Gastroesophageal sphincter (tissue), 4 donors: ENCODE measurements at regions not wholly inside any gene's neighbourhood (a gene's known extent, or its start where the extent isn't known, plus 50 kb on each side); places are given as distances from the start of the nearest gene placed in this dataset.
"Not testable (repeated sequence)": the region's sequence is repeated elsewhere in the genome, so short reads cannot be mapped to it uniquely, and the experiment has no call there.

ENCODE experiments used
- ATAC-seq: fragments of 150-250 bp; one replicate; pipeline ENCODE4 v1.9.1; 2016; ENCODE audit warnings: mild to moderate bottlenecking, moderate library complexity
- H3K27ac ChIP-seq, 4 donors: fragments of 200-600 bp; sonication (generic) in 3 of 4; 1 replicate in 3 of 4; 2 replicates in 1 of 4; pipeline ENCODE4 v1.5.1; 2016 to 2019
- H3K27me3 ChIP-seq: fragments of 200-600 bp; sonication (generic); one replicate; pipeline ENCODE4 v1.5.1; 2019
- H3K36me3 ChIP-seq, 2 donors: fragments of 200-600 bp; sonication (generic); one replicate each; pipeline ENCODE4 v1.5.1; 2019; ENCODE audit warnings: control low read depth in 1 of 2
- H3K4me1 ChIP-seq, 3 donors: fragments of 200-600 bp; sonication (generic); 1 replicate in 2 of 3; 2 replicates in 1 of 3; pipeline ENCODE4 v1.5.1; 2016 to 2019; ENCODE audit warnings: control low read depth in 2 of 3
- H3K4me3 ChIP-seq, 2 donors: fragments of 200-600 bp; sonication (generic); one replicate each; pipeline ENCODE4 v1.5.1; 2019; ENCODE audit warnings: mild to moderate bottlenecking in 1 of 2, moderate library complexity in 1 of 2
- H3K9me3 ChIP-seq, 3 donors: fragments of 200-600 bp; sonication (generic); one replicate each; pipeline ENCODE4 v1.5.1; 2017 to 2019; ENCODE audit warnings: control low read depth in 2 of 3
- CTCF ChIP-seq, 4 experiments: fragments of 200-600 bp in 2 of 4; fragments of 450-650 bp in 2 of 4; sonication (generic) in 1 of 4; IDR thresholded peaks; one replicate each; pipeline ENCODE4 v1.5.1; 2017 to 2019; ENCODE audit warnings: antibody characterized with exemption in 4 of 4, mild to moderate bottlenecking in 2 of 4, moderate library complexity in 2 of 4
- EP300 ChIP-seq: sonication (generic); formaldehyde crosslinking; IDR thresholded peaks from one replicate; pipeline ENCODE4 v1.6.1; 2017; ENCODE audit warnings: antibody characterized with exemption, mild to moderate bottlenecking
- POLR2A ChIP-seq, 2 donors: fragments of 450-650 bp; IDR thresholded peaks; one replicate each; pipeline ENCODE4 v1.6.1; 2017; ENCODE audit warnings: antibody characterized with exemption in 2 of 2, mild to moderate bottlenecking in 2 of 2, moderate library complexity in 1 of 2
- POLR2AphosphoS5 ChIP-seq: sonication (generic); formaldehyde crosslinking; IDR thresholded peaks from one replicate; pipeline ENCODE4 v1.6.1; 2017; ENCODE audit warnings: antibody characterized with exemption
- WGBS, 2 donors: methylation state at CpG; one replicate each; pipeline ENCODE4 v1.1.5; 2018; ENCODE audit warnings: low coverage in 1 of 2; 5-methylcytosine and 5-hydroxymethylcytosine counted together

GRCh38 chr21:36611379-36611778 is 87.5 kb upstream of the SIM2 start:
- no peak overlapping the region for H3K27ac ChIP-seq
- no peak for ATAC-seq
- H3K4me1 ChIP-seq: no peaks in the 10 kb centered on the region
- H3K36me3 ChIP-seq: no peaks in the 10 kb centered on the region
- peaks cover 0 to 49% (median 0%) of the 10 kb centered on the region in 3 donors for H3K9me3 ChIP-seq
- 86 to 91% methylated on average over 5 to 7 of the region's 8 CpGs for WGBS, 2 donors
- peaks cover 54% of the 10 kb centered on the region for H3K27me3 ChIP-seq
- no peak for TF ChIP-seq EP300
- no peak for TF ChIP-seq POLR2A (IDR thresholded peaks at IDR 0.05)
- TF ChIP-seq POLR2AphosphoS5: no peak
- no peak for TF ChIP-seq CTCF (IDR thresholded peaks at IDR 0.05)
- no peak overlapping the region for H3K4me3 ChIP-seq

- TF ChIP-seq CTCF (IDR thresholded peaks at IDR 0.05) (no peak), EP300 (no peak), POLR2A (IDR thresholded peaks at IDR 0.05) (no peak), POLR2AphosphoS5 (no peak)
- no peaks in the 10 kb centered on the region for H3K4me1 ChIP-seq
- H3K27me3 ChIP-seq: peaks cover 47% of the 10 kb centered on the region
- no peaks in the 10 kb centered on the region for H3K36me3 ChIP-seq
- no peak for ATAC-seq
- peaks cover 0 to 58% (median 0%) of the 10 kb centered on the region in 3 donors for H3K9me3 ChIP-seq
- H3K27ac ChIP-seq: no peak overlapping the region
- H3K4me3 ChIP-seq: no peak overlapping the region
- 32 to 60% methylated on average over 6 to 9 of the region's 10 CpGs for WGBS, 2 donors
These were observed 85.9 kb upstream of the SIM2 start for GRCh38 chr21:36613059-36613458.

- no peak overlapping the region for H3K27ac ChIP-seq
- WGBS, 2 donors: 83% methylated on average over 3 of the region's 3 CpGs; no CpG with 5 or more reads in 1 of the 2 donors
- ATAC-seq: no peak
- H3K4me1 ChIP-seq: no peaks in the 10 kb centered on the region
- no peak overlapping the region for H3K4me3 ChIP-seq
- no peaks in the 10 kb centered on the region for H3K36me3 ChIP-seq
- H3K9me3 ChIP-seq: peaks cover 0 to 58% (median 0%) of the 10 kb centered on the region in 3 donors
- no peak for TF ChIP-seq POLR2A (IDR thresholded peaks at IDR 0.05)
- no peak for TF ChIP-seq CTCF (IDR thresholded peaks at IDR 0.05)
- TF ChIP-seq POLR2AphosphoS5: no peak
- TF ChIP-seq EP300: no peak
- peaks cover 47% of the 10 kb centered on the region for H3K27me3 ChIP-seq
These were observed 85.4 kb upstream of the SIM2 start for GRCh38 chr21:36613554-36613953.

DNA sequence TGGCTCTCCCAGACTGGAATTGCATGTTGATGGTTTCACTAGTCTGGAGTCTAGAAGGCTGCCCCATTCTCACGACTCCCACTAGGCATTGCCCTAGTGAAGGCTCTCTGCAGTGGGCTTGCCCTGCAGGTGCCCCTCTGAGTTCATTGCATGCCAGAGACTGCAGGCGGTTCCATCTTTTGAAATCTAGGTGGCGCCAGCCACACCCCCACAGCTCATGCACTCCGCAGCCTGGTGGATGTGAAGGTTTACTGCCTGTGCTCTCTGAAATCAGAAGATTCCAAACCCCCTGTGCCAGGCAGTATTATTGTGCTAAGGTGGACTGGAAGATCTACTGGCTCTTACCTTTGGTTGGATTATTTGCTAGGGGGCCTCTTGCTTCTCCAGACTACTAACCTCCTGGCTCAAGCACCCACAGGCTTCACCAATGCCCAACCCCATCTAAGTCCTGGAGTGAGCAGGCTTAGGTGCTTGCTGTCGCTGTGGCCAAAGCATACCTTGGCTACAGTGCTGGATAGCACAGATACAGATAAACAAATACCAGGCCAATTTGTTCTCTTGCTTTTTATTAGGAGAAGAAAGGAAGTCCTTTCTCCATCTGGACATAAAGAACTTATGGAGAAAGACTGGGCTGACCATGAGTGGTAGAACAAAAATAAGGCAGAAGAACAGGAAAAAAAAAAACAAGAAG is 83.5 kb upstream of the SIM2 start:
- no peak for TF ChIP-seq POLR2AphosphoS5
- no peak for TF ChIP-seq EP300
- TF ChIP-seq CTCF (IDR thresholded peaks at IDR 0.05): no peak
- TF ChIP-seq POLR2A (IDR thresholded peaks at IDR 0.05): no peak
- Histone ChIP-seq H3K27me3 (peaks cover 47% of the 10 kb centered on the region), H3K9me3 (peaks cover 0 to 51% (median 0%) of the 10 kb centered on the region in 3 donors), H3K4me3 (no peak overlapping the region), H3K27ac (no peak overlapping the region), H3K4me1 (no peaks in the 10 kb centered on the region), H3K36me3 (no peaks in the 10 kb centered on the region)
- no peak for ATAC-seq
- WGBS, 2 donors: 86 to 100% methylated on average over 1 of the region's 5 CpGs

- not testable (repeated sequence) for H3K4me3 ChIP-seq, H3K27ac ChIP-seq, ATAC-seq, H3K4me1 ChIP-seq, H3K36me3 ChIP-seq
- H3K27me3 ChIP-seq: peaks cover 39% of the 10 kb centered on the region
- peaks cover 0 to 56% (median 0%) of the 10 kb centered on the region in 3 donors for H3K9me3 ChIP-seq
- 73 to 92% methylated on average over 2 of the region's 13 CpGs for WGBS, 2 donors
These were observed 82.1 kb upstream of the SIM2 start for GRCh38 chr21:36616773-36617172.

DNA sequence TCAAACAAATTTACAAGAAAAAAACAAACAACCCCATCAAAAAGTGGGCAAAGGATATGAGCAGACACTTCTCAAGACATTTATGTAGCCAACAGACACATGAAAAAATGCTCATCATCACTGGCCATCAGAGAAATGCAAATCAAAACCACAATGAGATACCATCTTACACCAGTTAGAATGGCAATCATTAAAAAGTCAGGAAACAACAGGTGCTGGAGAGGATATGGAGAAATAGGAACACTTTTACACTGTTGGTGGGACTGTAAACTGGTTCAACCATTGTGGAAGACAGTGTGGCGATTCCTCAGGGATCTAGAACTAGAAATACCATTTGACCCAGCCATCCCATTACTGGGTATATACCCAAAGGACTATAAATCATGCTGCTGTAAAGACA is 77.1 kb upstream of the SIM2 start:
- whole genome bisulfite sequencing, 2 donors: no CpG with 5 or more reads among the region's 1 CpG

More for the DNA sequence above, 77.1 kb upstream of the SIM2 start:
- H3K36me3 ChIP-seq, H3K4me1 ChIP-seq, H3K27ac ChIP-seq, H3K4me3 ChIP-seq, ATAC-seq: not testable (repeated sequence)
- Histone ChIP-seq H3K27me3 (peaks cover 18% of the 10 kb centered on the region), H3K9me3 (peaks cover 0 to 19% (median 0%) of the 10 kb centered on the region in 3 donors)
